Superior temporal gyrus (tissue), 1 donor: ENCODE measurements at regions not wholly inside any gene's neighbourhood (a gene's known extent, or its start where the extent isn't known, plus 50 kb on each side); places are given as distances from the start of the nearest gene placed in this dataset.
"Not testable (repeated sequence)": the region's sequence is repeated elsewhere in the genome, so short reads cannot be mapped to it uniquely, and the experiment has no call there.

Source experiments
- DNase-seq: peaks from one replicate; pipeline ENCODE4 v3.0.0-alpha.2; 2016; ENCODE audit errors: extremely low spot score

DNA sequence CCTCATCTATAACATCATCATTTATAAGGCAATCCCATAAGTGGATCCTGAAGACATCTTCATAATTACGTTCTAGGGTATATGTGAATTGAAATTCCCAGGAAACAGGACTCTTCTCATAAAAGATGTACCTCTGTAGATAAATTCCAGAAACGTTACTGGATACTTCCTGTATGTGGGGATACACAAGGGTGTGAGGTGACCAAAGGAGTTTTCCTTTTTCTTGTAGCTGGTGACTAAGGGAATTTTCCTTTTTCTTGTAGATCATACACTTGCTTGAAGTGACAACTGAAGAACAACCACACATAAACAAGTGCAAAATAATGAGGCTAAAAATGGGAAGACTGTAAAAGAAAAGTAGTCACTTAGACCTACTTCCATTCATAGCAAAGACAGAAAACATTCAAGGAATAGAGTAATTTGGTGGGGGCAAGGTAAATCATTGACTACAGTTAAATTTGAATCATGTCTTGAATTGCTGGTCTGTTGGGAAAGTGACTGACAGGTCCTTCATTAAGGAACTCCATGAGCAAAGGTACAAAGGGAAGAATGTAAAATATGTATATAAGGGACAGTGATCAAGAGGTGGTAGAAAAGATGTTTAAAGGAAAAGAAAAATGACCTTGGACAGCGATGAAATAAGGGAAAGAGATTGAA, 53.2 kb upstream of the UBE2E3 start:
- DNase-seq = no peak

DNA sequence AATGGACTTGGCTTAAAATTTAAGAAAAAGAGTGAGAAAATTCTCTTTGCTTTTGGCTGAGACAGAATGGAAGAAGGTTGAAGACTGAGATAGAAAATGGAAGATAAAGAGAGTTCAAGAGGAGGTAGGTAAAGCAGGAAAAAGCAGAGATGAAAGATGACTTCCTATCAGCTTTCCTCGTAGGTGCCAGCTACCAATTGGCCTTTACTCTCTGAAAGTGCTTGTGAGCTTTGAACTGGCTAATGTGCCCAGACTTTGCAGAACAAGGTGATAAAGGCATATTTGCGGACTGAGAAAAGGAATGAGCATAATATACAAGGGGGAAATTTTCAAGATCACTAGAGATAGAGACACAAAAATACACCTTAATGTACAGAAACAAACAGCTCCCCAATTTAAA, 54.7 kb upstream of the UBE2E3 start:
- no peak for DNase-seq

DNA sequence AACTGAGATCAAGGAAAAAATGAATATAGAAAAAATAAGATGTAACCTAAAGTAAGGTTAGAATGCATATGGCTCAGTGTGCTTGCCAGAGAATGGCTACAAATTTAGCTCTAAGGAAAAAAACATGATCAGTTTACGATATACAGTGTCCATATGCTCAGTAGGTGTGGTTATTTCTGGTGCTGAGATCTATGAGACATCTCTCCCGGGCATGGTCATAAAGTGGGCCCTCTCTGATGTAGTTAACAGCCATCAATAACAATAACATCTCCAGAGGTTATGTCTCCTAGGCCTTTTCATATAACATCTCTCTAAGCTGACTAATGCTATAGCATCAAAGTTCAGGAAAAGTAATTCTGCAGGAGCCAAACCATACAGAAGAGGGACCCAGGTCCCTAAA, 56.3 kb upstream of the UBE2E3 start:
- DNase-seq = no peak

DNA sequence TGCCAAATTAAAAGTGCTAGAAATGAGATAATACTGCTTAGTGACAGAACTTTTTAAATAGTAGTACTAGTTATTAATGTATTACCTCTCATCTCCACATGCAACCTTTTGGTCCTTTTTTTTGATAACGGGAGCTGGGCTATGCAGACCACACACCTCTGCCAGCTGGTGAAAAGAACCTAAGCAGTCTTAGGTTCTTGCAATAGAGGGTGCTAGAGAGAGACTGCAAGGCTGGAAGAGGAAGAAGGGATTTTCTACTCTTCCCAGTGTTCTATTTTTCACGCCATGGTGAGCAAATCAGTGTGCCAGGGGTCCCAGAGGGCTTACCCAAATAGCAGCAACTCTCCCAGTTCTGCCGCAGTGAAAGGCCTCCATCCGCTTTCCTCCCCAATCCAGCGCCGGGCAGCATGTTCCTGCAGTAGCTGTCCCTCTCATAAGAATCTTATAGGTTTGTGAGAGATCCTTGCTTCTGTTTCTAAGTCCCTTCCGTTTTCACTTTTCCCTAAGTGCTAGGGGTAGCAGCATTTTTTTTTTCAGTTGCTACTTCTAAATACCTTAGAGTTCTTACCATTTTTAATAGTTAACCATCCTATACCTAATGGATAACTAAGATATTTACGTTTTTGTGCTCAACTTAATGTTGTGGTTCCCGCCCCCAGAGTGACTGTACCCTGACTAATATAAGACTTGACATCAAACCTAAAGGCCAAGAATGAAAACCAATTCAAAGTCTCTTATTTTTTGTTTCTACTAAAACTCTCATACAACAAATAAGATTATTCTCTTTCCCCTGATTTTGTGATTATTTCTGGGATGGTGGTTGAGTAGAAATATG, 69.4 kb upstream of the UBE2E3 start:
- DNase-seq = no peak

DNA sequence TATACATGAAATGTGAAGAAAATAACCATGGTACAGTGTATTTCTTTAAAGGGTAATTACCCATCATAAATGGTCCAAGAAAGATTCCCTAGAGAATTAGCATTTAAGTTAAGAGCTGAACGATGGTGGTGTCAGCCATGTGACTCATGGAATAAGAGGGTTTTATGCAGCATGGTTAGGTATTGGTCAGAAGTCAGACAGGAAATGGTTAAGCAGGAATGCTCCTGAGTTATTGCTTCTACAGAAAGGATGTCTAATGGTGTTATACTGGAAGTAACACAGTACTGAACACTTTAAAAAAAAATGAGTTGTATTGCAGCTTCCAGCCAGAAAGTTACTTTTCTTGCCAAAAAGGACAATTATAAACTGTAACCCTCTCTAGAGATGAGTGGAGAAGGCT, 72.7 kb upstream of the UBE2E3 start:
- no peak for DNase-seq

DNA sequence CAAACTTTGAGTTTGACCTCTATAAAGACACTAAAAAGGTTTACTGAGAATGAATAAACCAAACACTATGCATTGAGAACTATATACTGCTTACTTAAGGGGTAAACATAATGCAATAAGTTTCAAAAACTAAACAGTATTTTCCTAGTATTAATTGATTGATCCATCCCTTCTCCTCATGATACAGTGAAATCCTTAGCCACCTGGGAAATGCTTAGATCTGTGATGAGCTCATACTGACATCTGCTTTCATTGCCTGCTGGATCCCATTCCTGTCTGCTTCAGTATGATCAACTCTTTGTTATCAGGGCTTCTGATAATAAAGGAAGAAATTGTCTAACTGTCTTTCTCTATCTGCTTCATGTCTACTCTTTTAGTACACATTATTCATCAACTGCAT, 74.9 kb upstream of the UBE2E3 start:
- DNase-seq = no peak

DNA sequence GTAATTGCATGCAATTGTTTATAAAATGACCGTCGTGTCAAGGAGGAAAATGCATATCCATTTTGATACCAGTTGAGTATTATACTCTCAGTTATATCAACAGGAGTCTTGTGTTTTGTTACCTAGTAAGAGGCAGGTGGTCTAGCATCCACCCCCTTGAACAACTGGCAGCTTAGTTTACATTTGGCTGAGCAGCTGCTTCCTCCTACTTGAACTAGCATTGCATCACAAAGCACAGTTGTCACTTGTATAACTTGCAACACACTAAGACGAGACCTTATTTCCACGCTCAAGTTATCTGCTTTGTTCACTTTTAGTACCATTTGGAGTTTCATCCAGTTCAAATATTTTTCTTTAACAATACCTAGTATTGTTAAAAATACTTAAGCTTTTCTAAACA, 75.4 kb upstream of the UBE2E3 start:
- no peak for DNase-seq

DNA sequence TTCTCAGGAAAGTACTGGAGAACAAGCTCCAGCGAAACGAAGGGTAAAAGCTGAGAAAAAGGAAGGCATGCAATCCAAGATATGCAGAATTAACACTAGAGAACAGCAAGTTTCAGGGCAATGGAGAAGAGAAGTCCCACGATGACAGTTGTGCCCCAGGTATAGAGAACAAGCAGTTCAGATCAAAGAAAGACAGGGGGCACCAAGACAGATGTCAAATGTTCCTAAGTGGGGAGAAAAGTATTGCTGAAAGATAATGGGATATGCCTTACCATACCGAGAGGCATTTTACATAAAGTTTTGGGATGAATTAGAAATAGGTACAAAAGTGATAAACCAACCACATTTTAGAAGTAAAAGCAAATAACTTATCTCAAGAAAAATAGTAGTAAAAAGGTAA, 79.1 kb upstream of the UBE2E3 start:
- DNase-seq = no peak

DNA sequence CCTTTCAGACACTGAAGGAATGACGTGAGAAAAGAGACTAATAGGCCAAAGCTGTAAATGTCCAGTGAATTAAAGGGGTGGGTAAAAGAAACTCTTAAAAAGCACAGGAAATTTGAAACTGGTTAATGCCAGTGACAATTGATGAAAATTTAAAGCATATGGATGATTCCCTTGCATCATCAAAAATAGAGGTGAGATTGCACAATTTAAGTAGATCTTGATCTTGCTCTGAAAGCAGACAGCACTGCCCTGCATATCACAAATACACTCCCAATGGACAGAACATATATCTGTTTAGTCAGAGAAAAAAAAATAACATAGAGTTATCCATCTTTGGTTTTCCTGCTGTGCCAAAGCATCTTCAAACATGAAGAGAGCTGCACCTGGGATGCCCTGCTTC, 86.7 kb upstream of the UBE2E3 start:
- no peak for DNase-seq

DNA sequence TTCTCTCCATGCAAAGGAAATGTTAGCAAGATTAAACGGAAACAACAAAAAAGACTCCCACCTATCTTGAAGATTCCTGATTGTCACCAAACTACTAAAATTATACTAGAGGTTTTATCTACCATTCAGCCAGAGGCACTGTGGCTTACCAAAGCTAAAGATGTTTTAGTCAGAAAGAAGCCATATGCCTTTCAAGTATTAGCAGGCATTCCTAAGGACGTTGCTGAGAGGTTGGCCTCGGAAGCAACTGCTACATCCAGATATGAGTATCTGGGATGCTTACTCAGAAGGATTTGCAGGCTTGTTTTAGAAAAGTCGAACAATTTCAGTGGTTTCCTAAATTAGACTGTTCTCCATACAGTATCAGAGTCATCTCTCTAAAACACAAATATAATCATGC, 88.3 kb upstream of the UBE2E3 start:
- DNase-seq = no peak

DNA sequence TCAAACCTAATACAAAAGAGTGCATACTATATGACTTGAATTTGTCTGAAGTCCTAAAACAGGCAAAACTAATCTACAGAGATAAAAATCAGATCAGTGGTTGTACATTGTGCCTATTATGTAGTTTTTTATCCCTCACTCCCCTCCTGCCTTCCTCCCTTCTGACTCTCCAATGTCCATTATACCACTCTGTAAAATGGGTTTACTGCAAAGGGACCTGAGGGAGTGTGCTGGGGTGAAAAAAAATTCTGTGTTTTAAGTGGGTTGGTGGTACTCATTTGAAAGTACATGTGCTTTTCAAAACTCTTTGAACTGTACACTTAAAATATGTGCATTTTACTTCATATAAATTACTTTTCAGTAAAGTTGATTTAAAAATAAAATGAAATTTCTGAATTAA, 89.0 kb upstream of the UBE2E3 start:
- no peak for DNase-seq

DNA sequence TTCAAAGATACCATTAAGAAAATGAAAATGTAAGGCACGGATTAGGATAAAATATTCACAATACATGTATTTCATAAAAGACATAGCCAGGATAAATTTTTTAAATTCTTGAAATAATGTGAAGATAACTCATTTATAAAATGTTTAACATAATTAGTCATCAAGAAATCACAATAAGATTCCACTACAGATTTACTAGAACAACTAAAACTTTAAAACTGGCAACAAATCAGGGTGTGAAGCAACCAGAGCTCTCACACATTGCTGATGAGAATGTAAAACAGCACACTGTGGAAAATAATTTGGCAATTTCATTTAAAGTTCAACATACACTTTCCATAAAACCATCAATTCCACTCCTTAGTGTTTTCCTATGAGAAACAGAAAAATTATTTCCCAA, 89.6 kb upstream of the UBE2E3 start:
- no peak for DNase-seq

DNA sequence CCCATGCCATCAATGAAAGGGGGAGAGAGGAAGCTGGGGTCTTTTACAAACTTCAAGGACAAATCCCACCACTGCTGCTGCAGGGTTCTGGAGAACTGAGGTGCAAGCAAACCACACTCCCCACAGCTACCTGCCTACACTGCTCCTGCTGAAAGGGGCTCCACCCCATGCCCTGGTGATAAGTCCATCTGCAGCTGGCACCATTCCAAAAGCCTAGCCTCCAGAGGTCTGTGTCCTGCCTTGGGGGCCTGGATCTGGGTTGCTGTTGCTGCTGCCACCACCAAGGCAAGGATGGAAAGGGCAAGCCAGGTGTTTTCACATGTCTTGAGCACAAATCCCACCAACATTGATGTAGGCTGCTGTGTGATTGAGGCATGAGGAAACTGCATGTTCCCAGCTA, 97.4 kb upstream of the UBE2E3 start:
- DNase-seq = no peak

DNA sequence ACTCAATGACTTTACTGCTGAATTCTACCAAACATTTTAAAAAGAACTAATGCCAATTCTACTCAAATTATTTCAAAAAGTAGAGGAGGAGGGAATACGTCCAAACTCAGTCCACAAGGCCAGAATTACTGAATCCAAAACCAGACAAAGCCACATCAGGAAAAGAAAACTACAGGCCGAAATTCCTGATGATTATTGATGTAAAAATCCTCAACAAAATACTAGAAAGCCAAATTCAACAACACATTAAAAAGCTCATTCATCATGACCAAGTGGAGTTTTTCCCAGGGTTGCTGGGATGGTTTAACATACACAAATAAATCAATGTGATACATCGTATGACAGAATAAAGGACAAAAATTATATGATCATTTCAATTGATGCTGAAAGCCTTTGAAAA, 103.9 kb upstream of the UBE2E3 start:
- no peak for DNase-seq

DNA sequence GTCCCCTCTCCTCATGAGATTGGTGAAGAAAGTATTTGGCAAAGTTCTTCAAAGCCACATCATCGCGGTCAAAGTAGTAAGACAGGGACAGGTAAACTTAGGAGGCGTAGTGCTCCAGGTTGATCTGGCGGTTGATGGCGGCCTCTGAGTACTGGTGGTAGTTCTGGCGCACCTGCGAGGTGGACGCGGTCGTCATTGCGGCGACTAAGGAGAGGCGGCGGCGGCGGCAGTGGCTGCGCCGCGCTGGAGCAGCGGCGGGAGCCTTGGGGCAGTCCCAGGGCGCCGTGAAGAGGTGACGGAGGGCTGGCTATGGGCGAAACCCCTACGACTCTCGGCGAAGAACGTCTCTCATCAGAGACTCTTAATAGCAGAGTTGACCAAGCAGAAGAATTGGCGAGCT, 107.2 kb upstream of the UBE2E3 start:
- DNase-seq = no peak

DNA sequence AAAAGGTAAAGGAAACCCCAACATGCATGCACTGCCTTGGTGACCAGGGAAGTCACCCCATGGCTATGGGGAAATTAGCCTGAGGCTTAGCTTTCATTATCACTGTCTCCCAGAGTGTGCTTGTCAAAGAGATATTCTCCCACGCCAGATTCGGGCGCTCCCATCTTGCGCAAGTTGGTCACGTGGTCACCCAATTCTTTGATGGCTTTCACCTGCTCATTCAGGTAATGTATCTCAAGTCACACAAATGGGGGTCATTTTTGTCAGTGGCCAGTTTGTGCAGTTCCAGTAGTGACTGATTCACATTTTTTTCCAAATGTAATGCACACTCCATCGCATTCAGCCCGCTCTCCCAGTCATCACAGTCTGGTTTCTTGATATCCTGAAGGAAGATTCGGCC, 107.6 kb upstream of the UBE2E3 start:
- not testable (repeated sequence) for DNase-seq

DNA sequence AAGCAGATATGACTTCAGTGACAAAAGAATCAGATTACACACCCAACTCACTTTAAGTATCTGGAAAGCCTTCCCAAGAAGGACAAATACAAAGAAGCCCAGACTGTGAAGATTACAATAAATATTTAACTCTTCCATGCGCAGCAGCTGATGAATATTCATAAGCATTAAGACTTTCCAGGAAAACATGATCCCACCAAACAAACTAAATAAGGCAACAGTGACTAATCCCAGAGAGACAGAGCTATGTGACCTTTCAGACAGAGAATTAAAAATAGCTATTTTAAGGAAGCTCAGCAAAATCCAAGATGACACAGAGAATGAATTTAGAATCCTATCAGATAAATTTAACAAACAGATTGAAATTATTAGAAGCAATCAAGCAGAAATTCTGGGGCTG, 108.2 kb upstream of the UBE2E3 start:
- DNase-seq = no peak

DNA sequence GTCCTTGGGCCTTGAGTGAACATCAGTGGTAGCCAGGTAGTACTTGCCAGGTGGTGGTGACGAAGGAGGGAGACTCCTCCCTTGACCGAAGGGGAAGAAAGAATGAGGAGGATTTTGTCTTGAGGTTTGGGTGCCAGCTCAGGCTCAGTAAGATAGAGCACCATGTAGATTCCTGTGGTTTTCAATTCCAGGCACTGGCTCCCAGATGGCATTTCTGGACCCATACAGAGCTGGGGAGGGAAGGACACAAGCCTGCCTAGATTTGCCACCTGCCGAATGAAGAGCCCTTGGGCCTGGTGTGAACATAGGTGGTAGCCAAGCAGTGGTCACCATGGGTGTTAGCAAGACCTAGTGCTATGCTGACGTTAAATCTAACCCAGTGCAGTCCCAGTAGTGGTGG, 108.8 kb upstream of the UBE2E3 start:
- DNase-seq = no peak

DNA sequence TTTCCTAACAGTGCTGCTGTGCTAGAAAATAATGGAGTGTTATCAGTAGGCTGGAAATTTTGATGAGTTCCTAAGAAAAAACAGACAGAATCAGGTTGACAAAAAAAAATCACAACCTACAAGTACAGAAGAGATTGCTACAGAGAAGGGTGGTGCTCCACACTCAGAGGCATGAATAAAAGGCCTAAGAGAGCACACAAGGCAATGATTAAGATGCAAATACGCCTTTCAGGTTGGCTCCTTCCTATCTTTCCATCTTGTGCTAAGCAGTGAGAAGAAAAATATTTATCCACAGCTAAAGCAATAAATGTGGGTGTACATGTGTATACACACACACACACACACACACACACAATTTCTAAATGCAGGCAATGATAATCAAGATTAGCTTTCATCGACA, 130.6 kb upstream of the UBE2E3 start:
- DNase-seq = no peak

DNA sequence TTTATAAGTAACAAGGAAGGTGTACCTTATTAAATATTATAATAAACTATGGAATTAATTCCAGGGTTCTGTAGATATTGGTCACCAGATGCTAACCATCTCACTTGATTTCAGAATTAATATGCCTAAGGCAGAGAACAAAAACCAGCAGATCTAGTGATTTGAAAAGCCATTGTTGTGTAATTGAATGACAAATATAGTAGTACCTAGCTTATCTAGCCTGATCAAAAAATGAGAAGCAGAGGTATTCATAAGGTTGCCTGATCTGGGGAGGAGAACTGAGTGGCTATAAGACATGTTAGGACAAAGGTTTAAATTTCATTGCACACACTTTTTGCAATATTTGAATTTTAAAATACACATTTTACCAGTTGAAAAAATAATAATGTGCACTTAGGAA, 132.0 kb upstream of the UBE2E3 start:
- no peak for DNase-seq

DNA sequence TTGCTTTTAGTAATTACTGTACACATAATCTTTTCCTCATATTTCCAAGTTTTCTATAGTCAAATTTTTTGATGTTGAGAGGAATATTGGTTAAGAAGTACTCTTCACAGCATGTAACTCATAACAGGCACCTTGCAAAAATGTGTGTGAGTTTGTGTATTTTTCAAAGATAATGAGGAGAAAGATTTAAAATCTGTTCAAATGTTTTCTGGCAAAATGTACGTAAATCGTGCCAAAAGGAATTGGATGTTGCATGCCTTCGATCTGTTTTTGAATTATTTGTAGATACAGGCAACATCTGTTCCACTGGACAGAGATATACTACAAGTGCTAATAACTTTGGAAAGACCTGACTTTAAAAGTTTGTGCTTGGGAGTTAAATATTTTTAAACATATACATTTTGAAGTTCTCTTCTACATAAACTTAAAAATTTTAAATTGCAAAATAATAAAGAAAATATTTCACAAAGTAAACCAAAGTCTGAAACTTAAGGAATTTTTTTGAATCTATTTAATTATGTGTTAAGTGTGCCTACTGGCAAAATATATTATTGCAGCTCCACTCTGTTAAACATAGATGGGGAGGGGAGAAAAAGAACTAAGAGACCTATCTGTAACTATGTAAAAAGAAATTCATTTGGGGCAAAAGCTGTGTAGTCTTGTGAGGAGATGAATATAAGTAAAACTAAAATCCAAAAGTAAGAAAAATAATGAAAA, 133.5 kb upstream of the UBE2E3 start:
- no peak for DNase-seq

DNA sequence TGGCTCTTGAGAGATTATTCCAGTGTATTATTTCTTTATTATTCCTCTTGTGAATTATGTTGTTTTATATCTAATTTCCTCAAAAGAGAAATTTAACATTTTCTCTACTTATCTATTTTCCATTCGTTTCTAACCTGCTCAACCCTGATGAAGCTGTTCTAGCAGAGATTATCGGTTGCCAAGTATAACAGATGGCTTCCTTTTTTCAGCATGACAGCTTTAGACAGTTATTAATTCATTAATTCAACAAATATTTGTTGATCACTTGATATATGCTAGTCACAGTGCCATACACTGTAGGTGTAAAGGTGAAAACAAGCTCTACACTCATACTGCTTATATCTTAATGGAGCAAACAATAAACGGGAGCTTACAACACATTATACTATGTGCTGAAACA, 137.9 kb upstream of the UBE2E3 start:
- no peak for DNase-seq

DNA sequence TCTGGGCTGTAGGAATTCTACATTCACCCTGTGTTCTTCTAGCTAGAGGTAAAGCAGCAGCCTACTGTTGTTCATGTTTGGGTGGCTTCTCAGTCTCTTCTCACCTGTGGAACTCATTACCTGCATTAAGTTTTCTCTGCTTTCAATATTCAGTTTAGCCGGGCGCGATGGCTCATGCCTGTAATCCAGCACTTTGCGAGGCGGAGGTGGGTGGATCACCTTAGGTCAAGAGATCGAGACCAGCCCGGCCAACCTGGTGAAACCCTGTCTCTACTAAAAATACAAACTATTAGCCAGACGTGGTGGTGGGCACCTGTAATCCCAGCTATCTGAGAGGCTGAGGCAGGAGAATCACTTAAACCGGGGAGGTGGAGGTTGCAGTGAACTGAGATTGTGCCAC, 139.8 kb upstream of the UBE2E3 start:
- DNase-seq = no peak
